ENCODE measurements at regions not wholly inside any gene's neighbourhood (a gene's known extent, or its start where the extent isn't known, plus 50 kb on each side); places are given as distances from the start of the nearest gene placed in this dataset.
"Not testable (repeated sequence)": the region's sequence is repeated elsewhere in the genome, so short reads cannot be mapped to it uniquely, and the experiment has no call there.

DNA sequence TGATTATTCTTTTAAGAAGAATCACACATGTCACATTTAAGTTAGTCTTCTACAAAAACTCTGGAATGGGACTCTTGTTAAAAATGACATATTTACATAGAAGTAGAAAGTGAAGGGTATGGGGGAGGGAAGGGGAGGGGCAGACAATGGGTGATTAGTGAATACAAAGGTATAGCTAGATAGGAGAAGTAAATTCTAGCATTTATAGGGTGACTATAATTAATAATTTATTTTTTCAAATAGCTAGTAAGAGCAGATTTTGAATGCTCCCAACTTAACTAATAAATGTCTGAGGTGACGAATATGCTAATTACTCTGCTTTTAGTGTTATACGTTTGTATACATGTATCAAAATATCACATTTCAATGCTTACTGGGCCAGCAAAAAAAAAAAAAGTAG, 59.4 kb downstream of the BLTP3B start:
- DNase-seq (ENCODE audit: low spot score), result no peak

GRCh38 chr12:100078777-100079176, 63.9 kb downstream of the BLTP3B start:
- not testable (repeated sequence) for DNase-seq (ENCODE audit: low spot score)

DNA sequence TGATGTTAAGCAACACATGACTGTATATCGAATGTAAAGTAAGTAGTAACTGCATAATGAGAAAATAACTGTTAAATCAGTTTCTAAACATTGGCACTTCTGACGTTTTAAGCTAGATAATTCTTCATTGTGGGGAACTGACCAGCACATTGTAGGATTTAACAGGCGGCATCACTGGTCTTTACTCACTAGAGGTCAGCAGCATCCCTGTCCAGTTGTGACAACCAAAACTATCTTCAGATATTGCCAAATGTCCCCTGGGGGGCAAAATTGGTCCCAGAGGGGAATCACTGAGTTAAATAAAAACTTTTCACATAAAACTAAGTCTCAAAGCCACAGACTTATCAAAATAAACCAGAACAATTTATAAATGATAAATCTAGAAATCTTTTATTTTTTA, 65.3 kb downstream of the BLTP3B start:
- DNase-seq (ENCODE audit: low spot score), result no peak

DNA sequence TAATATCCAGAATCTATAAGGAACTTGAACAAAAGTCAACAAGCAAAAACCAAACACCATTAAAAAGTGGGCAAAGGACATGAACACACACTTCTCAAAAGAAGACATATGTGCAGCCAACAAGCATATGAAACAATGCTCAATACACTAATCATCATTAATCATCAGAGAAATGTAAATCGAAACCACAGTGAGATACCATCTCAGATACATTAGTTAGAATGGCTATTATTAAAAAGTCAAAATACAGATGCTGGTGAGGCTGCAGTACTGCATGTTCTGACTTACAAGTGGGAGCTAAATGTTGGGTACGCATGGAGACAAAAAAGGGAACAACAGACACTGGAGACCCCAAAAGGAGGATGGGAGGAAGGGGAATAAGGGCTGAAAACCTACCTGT, 67.1 kb downstream of the BLTP3B start:
- no peak for DNase-seq (ENCODE audit: low spot score)

DNA sequence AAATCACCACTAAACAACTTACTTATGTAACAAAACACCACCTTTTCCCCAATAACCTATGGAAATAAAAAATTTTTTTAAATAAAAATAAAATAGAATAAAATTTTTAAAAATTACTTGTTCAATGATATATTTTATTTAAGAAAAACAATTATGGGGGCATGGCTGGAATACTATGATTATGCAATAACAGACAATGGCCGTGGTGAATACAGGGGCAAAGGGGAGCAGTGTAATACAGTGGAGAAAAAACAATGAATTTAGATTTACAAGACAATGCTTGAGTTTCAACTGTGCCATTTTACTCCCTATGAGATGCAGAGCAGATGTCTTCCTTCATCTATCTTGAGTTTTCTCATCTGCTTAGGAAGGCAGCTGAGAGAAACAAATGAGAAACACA, 72.9 kb downstream of the BLTP3B start:
- DNase-seq (ENCODE audit: low spot score), result no peak

GRCh38 chr12:100068305-100068704, 74.4 kb downstream of the BLTP3B start:
- DNase-seq (ENCODE audit: low spot score), result no peak

GRCh38 chr12:100061814-100062213, 77.1 kb upstream of the ANKS1B start:
- DNase-seq (ENCODE audit: low spot score), result no peak

GRCh38 chr12:100058482-100059029, 73.8 kb upstream of the ANKS1B start:
- DNase-seq (ENCODE audit: low spot score), result peak; percentile 70

DNA sequence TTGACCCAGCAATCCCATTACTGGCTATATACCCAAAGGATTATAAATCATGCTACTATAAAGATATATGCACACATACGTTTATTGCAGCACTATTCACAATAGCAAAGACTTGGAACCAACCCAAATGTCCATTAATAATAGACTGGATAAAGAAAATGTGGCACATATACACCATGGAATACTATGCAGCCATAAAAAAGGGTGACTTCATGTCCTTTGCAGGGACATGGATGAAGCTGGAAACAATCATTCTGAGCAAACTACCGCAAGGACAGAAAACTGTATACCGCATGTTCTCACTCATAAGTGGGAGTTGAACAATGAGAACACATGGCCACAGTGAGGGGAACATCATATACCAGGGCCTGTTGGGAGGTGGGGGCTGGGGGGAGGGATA, 61.5 kb upstream of the ANKS1B start:
- not testable (repeated sequence) for DNase-seq (ENCODE audit: low spot score)

DNA sequence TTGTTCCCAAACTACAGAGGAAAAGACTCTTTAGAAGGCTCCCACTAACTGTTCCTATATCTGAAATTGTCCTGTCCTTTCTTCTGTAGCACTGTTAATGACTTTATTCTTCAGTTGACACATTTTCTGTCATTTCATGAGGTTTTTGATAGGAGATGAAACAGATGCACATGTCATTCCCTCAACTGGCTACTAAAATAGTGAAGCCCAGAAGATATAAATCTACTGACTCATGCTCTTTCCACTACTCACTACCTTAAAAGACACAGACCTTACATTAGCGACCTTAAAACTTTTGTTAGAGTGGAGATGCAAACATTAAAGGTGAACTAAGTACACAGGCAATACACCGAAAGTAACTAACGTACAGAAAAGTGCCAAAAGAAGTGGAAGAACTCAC, 59.5 kb upstream of the ANKS1B start:
- no peak for DNase-seq (ENCODE audit: low spot score)

DNA sequence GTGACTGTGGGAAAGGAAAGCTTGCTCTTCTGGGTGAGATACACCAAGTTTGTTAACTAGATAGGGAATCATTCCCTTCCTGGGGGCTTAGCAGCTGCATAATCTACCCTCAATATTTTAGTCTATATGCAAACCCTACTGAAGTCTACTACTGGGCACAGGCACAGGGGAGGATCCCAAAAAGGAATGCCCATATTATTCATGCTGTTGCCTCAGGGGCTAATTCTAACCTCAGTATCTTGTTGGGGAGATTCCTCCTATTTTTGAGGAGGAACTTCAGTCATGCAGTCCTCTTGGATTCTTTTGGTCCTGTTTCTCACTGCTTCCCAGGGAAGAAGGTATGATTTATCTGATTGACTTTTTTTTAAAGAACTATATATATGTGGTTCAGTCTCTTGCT, 58.9 kb upstream of the ANKS1B start:
- DNase-seq (ENCODE audit: low spot score), result no peak

All from kidney tubule cell (primary cell).